A673 (cell line): ENCODE measurements at regions not wholly inside any gene's neighbourhood (a gene's known extent, or its start where the extent isn't known, plus 50 kb on each side); places are given as distances from the start of the nearest gene placed in this dataset.

ENCODE experiments used
- BruUV-seq: library from RNA; stranded (reverse); fragments of 400-500 nt; replicated peaks from 2 replicates; lab custom pipeline; 2021; lab: Mats Ljungman, UMichigan
- CTCF ChIA-PET: fragments of 300-600 bp; sonication (Branson Sonifier 250); formaldehyde crosslinking; loops from one replicate; lab custom pipeline; 2022; ENCODE audit warnings: antibody characterized with exemption; lab: Charles Lee
- POLR2A ChIA-PET: fragments of 300-600 bp; sonication (Branson Sonifier 250); formaldehyde crosslinking; loops from one replicate; lab custom pipeline; 2022; ENCODE audit warnings: antibody characterized with exemption; ENCODE audit not compliant: low non-redundant PET; lab: Charles Lee
- DNase-seq: peaks from one replicate; pipeline ENCODE4 v3.0.0-alpha.2; 2015; ENCODE audit warnings: low spot score
- H3K27ac ChIP-seq: fragments of 200-600 bp; sonication (generic); 2 replicates; pipeline ENCODE4 v1.5.1; 2016; ENCODE audit warnings: mixed run types, low read depth, mild to moderate bottlenecking, mixed read lengths, antibody characterized with exemption, low read length; ENCODE audit not compliant: poor library complexity, severe bottlenecking
- H3K27me3 ChIP-seq: fragments of 200-600 bp; sonication (generic); replicated peaks from 2 replicates; pipeline ENCODE4 v1.6.1; 2017; ENCODE audit warnings: mixed run types, low read depth, mild to moderate bottlenecking, mixed read lengths, antibody characterized with exemption, low read length; ENCODE audit not compliant: insufficient read depth, poor library complexity
- H3K36me3 ChIP-seq: fragments of 200-600 bp; sonication (generic); 2 replicates; pipeline ENCODE4 v1.6.1; 2016; ENCODE audit warnings: mixed run types, mild to moderate bottlenecking, mixed read lengths, antibody characterized with exemption, low read length; ENCODE audit not compliant: insufficient read depth, poor library complexity, severe bottlenecking
- H3K4me1 ChIP-seq: fragments of 200-600 bp; sonication (generic); 2 replicates; pipeline ENCODE4 v1.6.1; 2017; ENCODE audit warnings: mixed run types, mild to moderate bottlenecking, mixed read lengths, antibody characterized with exemption, low read length; ENCODE audit not compliant: insufficient read depth, poor library complexity, severe bottlenecking
- H3K4me3 ChIP-seq: fragments of 200-600 bp; sonication (generic); 2 replicates; pipeline ENCODE4 v1.5.1; 2016; ENCODE audit warnings: low read depth, mixed run types, mild to moderate bottlenecking, mixed read lengths, low read length; ENCODE audit not compliant: poor library complexity, severe bottlenecking
- H3K9me3 ChIP-seq: fragments of 200-600 bp; sonication (generic); 2 replicates; pipeline ENCODE4 v1.6.1; 2016; ENCODE audit warnings: mixed run types, low read depth, mild to moderate bottlenecking, mixed read lengths, antibody characterized with exemption, low read length; ENCODE audit not compliant: poor library complexity, severe bottlenecking
- CTCF ChIP-seq: fragments of 300-800, 200-600 bp; sonication (generic); conservative IDR thresholded peaks from 2 replicates; pipeline ENCODE4 v1.5.1; 2017; ENCODE audit warnings: low read depth, mild to moderate bottlenecking, antibody characterized with exemption, low read length, moderate library complexity, mixed read lengths
- EZH2 ChIP-seq: fragments of 200-600 bp; sonication (generic); IDR thresholded peaks from 2 replicates; pipeline ENCODE4 v1.6.1; 2017; ENCODE audit warnings: borderline replicate concordance, low read depth, mild to moderate bottlenecking, mixed read lengths, antibody characterized with exemption, low read length; ENCODE audit not compliant: poor library complexity, severe bottlenecking
- intact Hi-C: fragments of 100-400 bp; cut with micrococcal nuclease; formaldehyde crosslinking; loops from one replicate; pipeline ENCODE4 v1.10.0; 2022; ENCODE audit not compliant: unreplicated experiment

GRCh38 chr14:94840467-94840866 lies 70.6 kb upstream of the GSC start:
- no peaks in the 10 kb centered on the region for H3K9me3 ChIP-seq
- no peaks in the 10 kb centered on the region for H3K36me3 ChIP-seq
- no peaks in the 10 kb centered on the region for H3K4me1 ChIP-seq
- no peaks in the 10 kb centered on the region for H3K27me3 ChIP-seq
- no peak overlapping the region for H3K27ac ChIP-seq
- intact Hi-C loops: no loop called here
- ChIA-PET POLR2A (no interaction called here), CTCF (no interaction called here)
- DNase-seq: no peak
- BruUV-seq: no TSS peak
- H3K4me3 ChIP-seq: no peak overlapping the region
- TF ChIP-seq CTCF: no peak
- no peak for TF ChIP-seq EZH2

- Histone ChIP-seq H3K27ac (no peak overlapping the region), H3K4me3 (no peak overlapping the region), H3K27me3 (no peaks in the 10 kb centered on the region), H3K9me3 (no peaks in the 10 kb centered on the region), H3K4me1 (no peaks in the 10 kb centered on the region), H3K36me3 (no peaks in the 10 kb centered on the region)
- TF ChIP-seq CTCF: no peak
- no peak for TF ChIP-seq EZH2
- CTCF ChIA-PET: no interaction called here
- POLR2A ChIA-PET: no interaction called here
- no TSS peak for BruUV-seq
- intact Hi-C loops: no loop called here
- no peak for DNase-seq
Measured at GRCh38 chr14:94839348-94839747, 69.4 kb upstream of the GSC start.

GRCh38 chr14:94836849-94837248 lies 66.9 kb upstream of the GSC start:
- no peak for DNase-seq
- no peak overlapping the region for H3K4me3 ChIP-seq
- BruUV-seq: no TSS peak
- CTCF ChIA-PET: no interaction called here
- intact Hi-C loops: no loop called here
- no peaks in the 10 kb centered on the region for H3K27me3 ChIP-seq
- H3K36me3 ChIP-seq: no peaks in the 10 kb centered on the region
- no peaks in the 10 kb centered on the region for H3K9me3 ChIP-seq
- no peak for TF ChIP-seq CTCF
- TF ChIP-seq EZH2: no peak
- POLR2A ChIA-PET: no interaction called here
- no peak overlapping the region for H3K27ac ChIP-seq
- H3K4me1 ChIP-seq: no peaks in the 10 kb centered on the region
